ENCODE measurements at regions not wholly inside any gene's neighbourhood (a gene's known extent, or its start where the extent isn't known, plus 50 kb on each side); places are given as distances from the start of the nearest gene placed in this dataset.

GRCh38 chr11:80103142-80103859, 662.5 kb upstream of the TENM4 start:
- Histone ChIP-seq H3K23me2 (ENCODE audit: low read depth, low read length) (no peaks in the 10 kb centered on the region), H3K9ac (replicated peaks in 1 of 4; ENCODE audit: extremely low read depth in 1 of 4, low read depth in 3 of 4, low read length in 3 of 4) (no peak overlapping the region), H2BK20ac (ENCODE audit: low read length) (no peak overlapping the region), H2BK15ac (ENCODE audit: low read length) (no peak overlapping the region), H2BK12ac (ENCODE audit: low read depth, low read length) (no peak overlapping the region), H3K27me3 (replicated peaks in 1 of 4; ENCODE audit: control insufficient read depth in 3 of 4, extremely low read depth in 1 of 4, insufficient read depth in 3 of 4, low read length in 3 of 4) (no peaks in the 10 kb centered on the region), H3K9me3 (ENCODE audit: insufficient read depth in 2 of 2, low read depth in 1 of 2, low read length in 1 of 2) (no peaks in the 10 kb centered on the region), H3K56ac (replicated peaks; ENCODE audit: insufficient read length, low read depth, low read length) (no peak overlapping the region), H4K8ac (ENCODE audit: extremely low read depth, insufficient read depth, low read length) (no peak overlapping the region), H3K18ac (ENCODE audit: extremely low read depth, low read length) (no peak overlapping the region), H3K4me3 (ENCODE audit: extremely low read depth in 1 of 4, insufficient read depth in 2 of 4, low read depth in 3 of 4, low read length in 4 of 4) (no peak overlapping the region), H4K20me1 (replicated peaks in 1 of 2; ENCODE audit: control insufficient read depth in 1 of 2, insufficient read depth in 2 of 2, low read length in 2 of 2) (no peaks in the 10 kb centered on the region), H2BK120ac (replicated peaks; ENCODE audit: low read depth, low read length) (no peak overlapping the region), H2BK5ac (ENCODE audit: low read depth, low read length) (no peak overlapping the region), H3K36me3 (ENCODE audit: control insufficient read depth in 2 of 4, insufficient read depth in 4 of 4, low read length in 3 of 4) (no peaks in the 10 kb centered on the region), H3K4me2 (ENCODE audit: insufficient read depth in 1 of 2, low read depth in 2 of 2, low read length in 2 of 2) (no peak overlapping the region), H3K4me1 (replicated peaks in 1 of 4; ENCODE audit: control insufficient read depth in 3 of 4, insufficient read depth in 4 of 4, low read length in 3 of 4) (no peaks in the 10 kb centered on the region), H3K79me1 (ENCODE audit: low read depth, low read length) (no peaks in the 10 kb centered on the region), H3K14ac (ENCODE audit: insufficient read length) (no peak overlapping the region), H3K23ac (ENCODE audit: insufficient read length) (no peak overlapping the region), H2AK5ac (ENCODE audit: low read depth, low read length) (no peak overlapping the region), H4K5ac (ENCODE audit: insufficient read length, low read depth, low read length) (no peak overlapping the region), H2AFZ (ENCODE audit: low read length) (no peak overlapping the region), H3K27ac (ENCODE audit: low read depth, low read length) (no peak overlapping the region), H3K79me2 (ENCODE audit: control insufficient read depth in 1 of 2, insufficient read depth in 2 of 2, low read length in 2 of 2) (no peaks in the 10 kb centered on the region), H3K4ac (replicated peaks; ENCODE audit: insufficient read length, low read depth, low read length) (no peak overlapping the region), H4K91ac (replicated peaks; ENCODE audit: insufficient read length, low read length) (no peak overlapping the region)
- TF ChIP-seq SP1 (IDR thresholded peaks at IDR 0.05; ENCODE audit: low read depth, low read length) (no peak), MAX (IDR thresholded peaks at IDR 0.05) (peak; percentile 24; the same call in 1 of the 2 replicates), SAP30 (IDR thresholded peaks at IDR 0.05; ENCODE audit: insufficient read depth, insufficient replicate concordance, low read length) (no peak), SIN3A (conservative IDR thresholded peaks at IDR 0.05 in 1 of 2, IDR thresholded peaks at IDR 0.05 in 1 of 2; ENCODE audit: low read depth in 1 of 2, low read length in 2 of 2) (no peak)
- TF ChIP-seq, protein P1, sequence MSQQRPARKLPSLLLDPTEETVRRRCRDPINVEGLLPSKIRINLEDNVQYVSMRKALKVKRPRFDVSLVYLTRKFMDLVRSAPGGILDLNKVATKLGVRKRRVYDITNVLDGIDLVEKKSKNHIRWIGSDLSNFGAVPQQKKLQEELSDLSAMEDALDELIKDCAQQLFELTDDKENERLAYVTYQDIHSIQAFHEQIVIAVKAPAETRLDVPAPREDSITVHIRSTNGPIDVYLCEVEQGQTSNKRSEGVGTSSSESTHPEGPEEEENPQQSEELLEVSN (IDR thresholded peaks at IDR 0.05), result peak; percentile 15; the same call in 1 of the 2 replicates
- WGBS, 2 experiments (ENCODE audit: extremely low coverage in 1 of 2, insufficient coverage in 1 of 2, insufficient read length in 1 of 2, insufficient replicate concordance in 2 of 2, low coverage in 1 of 2, low lambda C conversion rate in 2 of 2, missing lambda C conversion rate in 1 of 2), result 98% methylated on average over 4 of the region's 4 CpGs; no CpG with 5 or more reads in 1 of the 2 experiments
- DNase-seq (ENCODE audit: low read depth in 1 of 2, low spot score in 2 of 2) (no peak), FAIRE-seq (no peak)
- POLR2A ChIA-PET (ENCODE audit: partially characterized antibody), result no interaction called here
- CTCF ChIA-PET (ENCODE audit: partially characterized antibody), result interaction anchor here (0.6 to 1.3 kb wide), 5 partner anchors 14 to 152 kb away, joined by 3 read pairs; no protein-coding TSS in a partner anchor

Data from H1 (cell line).